Activated CD4-positive, alpha-beta T cell treated with anti-CD3 and anti-CD28 coated beads, Interleukin-2, amount 10 ng/mL, durations not matched to agents 24 days and 14 days (primary cell): ENCODE measurements at regions not wholly inside any gene's neighbourhood (a gene's known extent, or its start where the extent isn't known, plus 50 kb on each side); places are given as distances from the start of the nearest gene placed in this dataset.

Source experiments
- DNase-seq: peaks from one replicate; pipeline ENCODE4 v3.0.0; 2022
- H3K27ac Mint-ChIP-seq: one replicate; pipeline ENCODE4 v1.8.0; 2022; ENCODE audit warnings: mild to moderate bottlenecking, mixed read lengths
- H3K27me3 Mint-ChIP-seq: one replicate; pipeline ENCODE4 v1.8.0; 2022; ENCODE audit warnings: mixed read lengths
- H3K36me3 Mint-ChIP-seq: one replicate; pipeline ENCODE4 v1.8.0; 2022; ENCODE audit warnings: low read depth, mild to moderate bottlenecking, mixed read lengths
- H3K4me1 Mint-ChIP-seq: one replicate; pipeline ENCODE4 v1.8.0; 2021; ENCODE audit warnings: mixed read lengths
- H3K4me3 Mint-ChIP-seq: one replicate; pipeline ENCODE4 v1.8.0; 2022; ENCODE audit warnings: mild to moderate bottlenecking, moderate library complexity, mixed read lengths
- H3K9me3 Mint-ChIP-seq: one replicate; pipeline ENCODE4 v1.8.0; 2021; ENCODE audit warnings: mixed read lengths
- intact Hi-C: fragments of 100-400 bp; cut with micrococcal nuclease; formaldehyde crosslinking; loops from one replicate; pipeline ENCODE4 v1.15.1; 2023

DNA sequence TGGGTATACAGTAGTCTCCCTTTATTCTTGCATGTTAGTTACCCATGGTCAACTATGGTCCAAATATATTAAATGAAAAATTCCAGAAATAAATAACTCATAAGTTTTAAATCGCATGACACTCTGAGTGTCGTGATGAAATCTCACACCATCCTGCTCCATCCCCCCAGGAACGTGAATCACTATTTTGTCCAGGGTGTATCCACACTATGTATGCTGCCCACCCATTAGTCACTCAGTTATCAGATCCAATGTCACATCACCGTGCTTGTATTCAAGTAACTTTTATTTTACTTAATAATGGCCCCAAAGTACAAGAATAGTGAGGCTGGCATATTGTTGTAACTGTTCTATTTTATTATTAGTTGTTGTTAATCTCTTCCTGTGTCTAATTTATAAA, 115.8 kb upstream of the SERP2 start:
- Mint-ChIP-seq H3K4me3 (no peak overlapping the region), H3K27ac (no peak overlapping the region), H3K9me3 (peaks cover 11% of the 10 kb centered on the region), H3K36me3 (no peaks in the 10 kb centered on the region), H3K27me3 (peaks cover 13% of the 10 kb centered on the region), H3K4me1 (peaks cover 17% of the 10 kb centered on the region)
- DNase-seq = no peak
- intact Hi-C loops = loop anchor here (2.0 to 5.0 kb wide), 4 partner anchors 21 to 560 kb away; partner anchors contain the start of gene TSC22D1

DNA sequence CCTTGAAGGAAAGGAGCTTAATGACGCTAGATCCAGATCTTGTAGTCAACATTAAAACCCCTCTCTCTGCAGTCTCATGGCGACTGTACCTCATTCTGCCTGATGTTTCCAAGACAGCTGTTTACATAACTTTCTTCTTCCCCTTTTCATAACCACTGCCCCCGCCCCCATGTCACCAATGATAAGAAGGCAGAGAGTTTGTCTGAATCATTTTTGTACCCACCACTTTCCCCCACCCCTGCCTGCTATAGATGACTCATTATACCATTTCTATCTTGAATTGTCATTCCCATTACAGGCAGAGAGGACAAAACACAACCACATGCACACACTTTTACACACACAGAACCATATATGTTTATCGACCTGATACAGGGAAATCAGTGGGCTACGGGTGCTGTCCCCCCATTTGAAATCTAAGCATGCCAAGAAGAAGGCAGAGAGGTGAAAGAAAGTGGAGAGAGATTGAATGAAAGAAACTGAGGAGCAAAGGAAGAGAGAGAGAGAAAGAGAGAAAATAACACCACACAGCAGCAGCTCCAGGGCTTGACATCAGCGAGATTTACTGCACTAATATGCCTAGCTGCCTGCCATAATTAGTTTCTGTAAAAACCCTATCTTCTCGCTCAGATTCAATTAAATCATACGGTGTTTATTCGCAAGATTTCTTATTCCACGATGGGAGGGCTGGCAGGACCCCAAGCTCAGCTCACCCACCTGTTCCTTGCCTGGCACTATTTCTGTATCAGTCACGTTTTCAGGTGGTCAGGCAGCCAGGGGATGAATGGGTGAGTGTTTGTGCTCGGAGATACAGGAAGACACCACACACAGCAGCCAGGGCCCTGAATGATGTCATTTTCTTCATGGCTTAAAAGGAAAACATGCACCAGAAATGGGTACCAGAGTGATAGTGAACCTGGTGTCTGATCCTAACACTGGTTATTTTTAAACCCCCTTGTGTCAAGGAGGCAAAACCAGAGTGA, 114.3 kb upstream of the SERP2 start:
- peaks cover 17% of the 10 kb centered on the region for H3K4me1 Mint-ChIP-seq
- H3K9me3 Mint-ChIP-seq = peaks cover 7% of the 10 kb centered on the region
- H3K4me3 Mint-ChIP-seq = peak overlapping the region; percentile 68
- intact Hi-C loops = loop anchor here (1.0 to 5.0 kb wide), 8 partner anchors 15 to 558 kb away; partner anchors contain the start of gene TSC22D1
- H3K36me3 Mint-ChIP-seq = no peaks in the 10 kb centered on the region
- H3K27me3 Mint-ChIP-seq = peaks cover 11% of the 10 kb centered on the region
- peak; percentile 87 for DNase-seq
- peak overlapping the region; percentile 79 for H3K27ac Mint-ChIP-seq

DNA sequence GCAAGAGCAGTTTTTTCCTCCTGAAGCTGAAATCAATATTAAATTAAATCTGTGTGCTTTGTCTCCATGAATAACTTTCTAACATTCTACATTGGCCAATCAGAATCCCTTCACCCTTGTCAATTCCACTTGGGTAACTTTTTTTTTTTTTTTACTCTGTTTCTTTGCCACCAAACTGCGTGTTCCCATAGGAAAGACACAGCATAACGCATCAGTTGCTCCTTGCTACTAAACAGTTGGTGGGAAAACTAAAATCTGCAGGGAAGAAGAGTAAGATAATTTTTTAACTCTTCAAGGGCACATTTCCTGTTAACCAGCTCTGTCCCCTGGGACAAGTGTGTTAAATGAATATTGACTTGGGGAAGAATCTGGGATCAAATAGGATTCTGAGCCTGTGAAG, 113.3 kb upstream of the SERP2 start:
- Mint-ChIP-seq H3K27ac (no peak overlapping the region), H3K36me3 (no peaks in the 10 kb centered on the region), H3K9me3 (peaks cover under 1% of the 10 kb centered on the region), H3K4me3 (no peak overlapping the region), H3K4me1 (peaks cover 17% of the 10 kb centered on the region), H3K27me3 (peaks cover 6% of the 10 kb centered on the region)
- intact Hi-C loops = no loop called here
- no peak for DNase-seq

DNA sequence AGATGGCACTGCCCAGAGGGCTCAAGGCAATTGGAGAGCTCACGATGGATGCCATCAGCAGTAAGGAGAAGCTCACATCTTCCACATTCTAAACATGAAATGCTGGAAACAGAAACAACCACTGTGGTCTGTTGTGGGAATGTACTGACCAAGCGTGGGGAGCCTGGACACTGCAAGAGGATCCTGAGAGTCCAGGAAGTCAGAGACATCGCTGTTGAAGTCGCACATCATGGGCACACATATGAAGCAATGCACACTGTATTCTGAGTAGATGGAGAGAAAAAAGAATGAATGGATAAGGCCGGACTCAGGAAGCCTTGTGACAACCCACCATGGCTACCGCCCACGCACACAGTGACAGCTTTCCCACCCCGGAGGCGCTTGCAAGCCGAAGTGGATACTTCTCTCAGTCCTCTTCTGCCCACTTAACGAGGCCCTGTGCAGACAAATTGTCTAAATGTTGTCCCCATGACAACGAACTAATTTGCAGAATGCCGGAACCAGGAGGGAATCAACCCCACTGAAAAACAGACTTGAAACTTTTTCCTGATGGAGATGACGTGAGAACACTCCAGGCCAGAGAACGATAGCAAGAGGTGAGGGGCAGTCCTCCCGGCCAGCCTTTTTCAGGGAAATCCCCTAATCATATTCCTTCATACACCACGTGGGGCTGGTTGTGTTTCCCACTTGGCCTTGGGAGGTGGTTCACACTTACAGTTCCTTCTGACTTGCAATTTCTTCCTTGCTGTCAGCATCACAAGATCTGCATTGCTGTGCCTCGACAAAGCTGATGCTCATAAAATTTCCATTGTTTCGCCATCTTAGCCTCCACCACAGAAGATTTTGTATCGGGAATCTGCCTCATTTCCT, 109.6 kb upstream of the SERP2 start:
- Mint-ChIP-seq H3K4me1 (peaks cover 12% of the 10 kb centered on the region), H3K27ac (no peak overlapping the region), H3K27me3 (peaks cover 10% of the 10 kb centered on the region)

DNA sequence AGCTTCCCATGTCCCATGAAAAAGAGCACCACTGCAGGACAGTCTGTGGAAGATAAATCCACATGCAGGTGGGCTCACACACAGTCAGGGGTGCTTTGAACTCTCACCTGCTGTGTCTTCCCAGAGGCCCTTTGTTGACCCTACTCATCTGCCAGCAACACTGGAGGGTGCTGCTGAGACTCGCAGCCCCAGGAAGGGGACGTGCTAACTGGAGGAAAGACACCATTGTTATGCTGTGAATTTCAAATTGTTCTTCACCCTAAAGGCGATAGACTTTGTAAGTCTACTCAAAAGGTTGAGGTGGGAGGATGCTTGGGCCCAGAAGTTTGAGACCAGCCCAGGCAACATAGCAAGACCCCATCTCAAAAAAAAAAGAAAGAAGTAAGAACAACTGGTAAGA, 107.3 kb upstream of the SERP2 start:
- Mint-ChIP-seq H3K4me3 (no peak overlapping the region), H3K36me3 (no peaks in the 10 kb centered on the region), H3K4me1 (peaks cover 2% of the 10 kb centered on the region), H3K27me3 (peaks cover 11% of the 10 kb centered on the region), H3K27ac (no peak overlapping the region), H3K9me3 (peaks cover 13% of the 10 kb centered on the region)
- no peak for DNase-seq
- intact Hi-C loops = no loop called here

More for the DNA sequence above, 109.6 kb upstream of the SERP2 start:
- intact Hi-C loops = no loop called here
- H3K36me3 Mint-ChIP-seq = no peaks in the 10 kb centered on the region
- no peak for DNase-seq
- peaks cover 13% of the 10 kb centered on the region for H3K9me3 Mint-ChIP-seq
- H3K4me3 Mint-ChIP-seq = no peak overlapping the region

DNA sequence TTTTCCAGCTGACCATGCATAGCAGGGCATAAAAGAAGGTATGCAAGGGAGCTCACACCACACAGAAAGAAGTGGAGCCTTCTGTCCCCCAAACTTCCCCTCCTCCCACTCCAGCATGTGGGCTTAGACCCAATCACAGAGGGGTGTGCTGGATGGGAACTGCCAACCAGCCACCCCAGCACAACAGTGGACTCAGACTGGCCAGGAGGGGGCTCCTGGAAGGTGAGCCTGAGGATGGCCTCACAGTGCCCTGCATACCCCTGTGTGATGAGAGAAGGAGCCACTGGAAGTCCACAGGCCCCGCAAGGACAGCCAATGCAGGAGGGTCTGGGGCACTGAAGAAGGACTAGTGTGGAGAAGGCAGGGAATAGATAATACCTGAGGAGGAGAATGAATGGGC, 106.9 kb upstream of the SERP2 start:
- Mint-ChIP-seq H3K36me3 (no peaks in the 10 kb centered on the region), H3K4me3 (no peak overlapping the region), H3K27ac (no peak overlapping the region), H3K9me3 (peaks cover 13% of the 10 kb centered on the region), H3K27me3 (peaks cover 10% of the 10 kb centered on the region), H3K4me1 (peaks cover 2% of the 10 kb centered on the region)
- DNase-seq = no peak
- intact Hi-C loops = no loop called here

DNA sequence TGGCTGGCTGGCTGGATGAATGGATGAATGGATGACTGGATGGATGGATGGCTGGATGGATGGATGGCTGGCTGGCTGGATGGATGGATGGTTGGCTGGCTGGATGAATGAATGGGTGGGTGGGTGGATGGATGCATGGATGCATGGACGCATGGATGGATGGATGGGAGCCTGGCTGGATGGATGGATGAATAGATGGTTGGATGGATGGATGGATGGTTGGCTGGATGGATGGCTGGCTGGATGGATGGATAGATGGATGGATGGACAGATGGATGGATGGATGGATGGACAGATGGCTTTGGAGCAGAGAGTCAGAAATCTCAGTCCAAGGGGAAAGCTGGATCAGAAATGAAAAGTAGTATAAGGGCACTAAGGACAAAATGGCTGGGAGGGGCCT, 106.4 kb upstream of the SERP2 start:
- peaks cover 3% of the 10 kb centered on the region for H3K4me1 Mint-ChIP-seq
- no peak overlapping the region for H3K4me3 Mint-ChIP-seq
- no peak overlapping the region for H3K27ac Mint-ChIP-seq
- H3K9me3 Mint-ChIP-seq = peaks cover 13% of the 10 kb centered on the region
- H3K36me3 Mint-ChIP-seq = no peaks in the 10 kb centered on the region
- H3K27me3 Mint-ChIP-seq = peaks cover 10% of the 10 kb centered on the region
- DNase-seq = no peak
- intact Hi-C loops = no loop called here

DNA sequence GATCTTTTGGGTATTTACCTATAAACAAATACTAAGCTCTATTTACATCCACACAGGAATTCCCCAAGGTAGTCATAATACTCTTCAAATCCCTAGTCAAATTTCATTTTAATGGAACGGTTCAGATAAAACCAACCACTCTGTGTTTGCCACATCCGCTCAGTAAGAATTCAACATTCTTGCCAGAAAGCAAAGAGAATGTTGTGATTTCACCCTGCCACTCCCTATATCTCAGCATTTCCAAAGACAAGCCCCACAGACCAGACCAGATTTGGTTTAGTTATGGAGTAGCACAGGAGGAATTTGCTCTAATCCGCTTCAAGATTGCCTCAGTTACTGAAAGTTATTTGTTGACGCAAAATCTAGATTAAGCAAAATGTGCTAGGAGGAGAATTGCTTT, 105.6 kb upstream of the SERP2 start:
- Mint-ChIP-seq H3K27me3 (peaks cover 10% of the 10 kb centered on the region), H3K4me1 (peaks cover 5% of the 10 kb centered on the region), H3K27ac (no peak overlapping the region), H3K36me3 (no peaks in the 10 kb centered on the region), H3K9me3 (peaks cover 13% of the 10 kb centered on the region), H3K4me3 (no peak overlapping the region)
- intact Hi-C loops = no loop called here
- no peak for DNase-seq

DNA sequence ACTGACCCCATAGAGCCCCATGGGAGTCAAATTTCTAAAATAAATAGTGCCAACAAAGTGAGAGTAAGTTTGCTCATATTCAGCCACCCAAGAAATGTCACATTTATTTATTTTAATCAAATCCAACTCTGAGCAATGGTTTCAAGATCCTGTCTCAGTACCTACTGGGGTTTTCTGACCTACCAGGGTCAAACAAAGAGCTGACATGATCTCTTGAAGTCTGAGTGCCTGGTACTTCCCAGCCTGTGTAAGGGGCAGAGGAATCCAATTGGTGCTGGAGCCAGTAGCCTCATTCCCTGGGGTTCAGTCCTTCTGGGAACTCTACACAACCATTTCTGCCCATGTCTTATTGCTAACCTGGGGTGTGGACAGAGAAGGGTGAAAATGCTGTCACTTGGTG, 104.6 kb upstream of the SERP2 start:
- peaks cover 10% of the 10 kb centered on the region for H3K27me3 Mint-ChIP-seq
- intact Hi-C loops = no loop called here
- no peak for DNase-seq
- peaks cover 13% of the 10 kb centered on the region for H3K9me3 Mint-ChIP-seq
- H3K36me3 Mint-ChIP-seq = no peaks in the 10 kb centered on the region
- H3K27ac Mint-ChIP-seq = no peak overlapping the region
- H3K4me3 Mint-ChIP-seq = no peak overlapping the region
- H3K4me1 Mint-ChIP-seq = peaks cover 10% of the 10 kb centered on the region

DNA sequence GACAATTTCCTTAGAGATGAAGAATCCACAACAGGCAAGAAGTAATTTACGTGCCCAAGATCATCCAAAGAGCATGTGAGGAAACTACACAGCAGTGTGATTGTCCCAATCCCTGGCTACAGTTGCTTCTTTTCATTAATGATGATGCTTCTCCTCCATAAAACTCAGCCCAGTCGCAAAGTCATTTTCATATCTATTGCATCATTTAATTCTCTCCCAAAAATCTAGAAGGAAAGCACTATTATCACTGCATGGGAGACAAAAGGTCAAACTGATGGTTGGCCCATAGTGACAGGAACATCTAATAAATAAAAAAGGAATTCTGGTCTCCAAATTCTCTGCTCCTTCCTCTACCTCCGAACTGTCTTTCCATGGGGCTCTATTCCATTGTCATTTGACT, 103.5 kb upstream of the SERP2 start:
- Mint-ChIP-seq H3K4me1 (peaks cover 21% of the 10 kb centered on the region), H3K27ac (no peak overlapping the region), H3K4me3 (no peak overlapping the region), H3K9me3 (peaks cover 13% of the 10 kb centered on the region), H3K27me3 (peaks cover 10% of the 10 kb centered on the region), H3K36me3 (peaks cover 5% of the 10 kb centered on the region)
- no peak for DNase-seq
- intact Hi-C loops = no loop called here

DNA sequence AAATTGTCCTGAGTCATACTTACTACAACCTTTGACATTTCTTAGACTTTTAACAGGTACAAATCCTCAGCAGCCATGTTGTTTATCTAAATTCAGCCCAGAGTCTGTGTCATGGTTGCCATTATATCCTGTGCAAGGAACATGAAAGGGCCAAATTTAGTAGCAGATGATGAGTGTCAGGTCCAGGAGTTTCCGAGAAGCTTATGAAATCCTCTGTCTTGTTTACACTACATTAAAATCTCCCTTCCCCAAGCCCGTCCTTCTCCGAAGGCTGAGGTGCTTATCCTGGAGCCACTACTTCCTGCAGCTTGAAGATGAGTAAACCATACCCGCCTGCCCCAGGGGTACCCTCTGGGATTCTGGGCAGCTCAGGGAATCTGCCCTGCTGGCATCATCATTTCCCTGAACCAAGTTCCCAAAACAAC, 102.6 kb upstream of the SERP2 start:
- Mint-ChIP-seq H3K36me3 (peaks cover 8% of the 10 kb centered on the region), H3K4me3 (no peak overlapping the region), H3K4me1 (peaks cover 25% of the 10 kb centered on the region), H3K27ac (no peak overlapping the region), H3K27me3 (peaks cover 8% of the 10 kb centered on the region), H3K9me3 (peaks cover 13% of the 10 kb centered on the region)
- DNase-seq = no peak
- intact Hi-C loops = no loop called here

DNA sequence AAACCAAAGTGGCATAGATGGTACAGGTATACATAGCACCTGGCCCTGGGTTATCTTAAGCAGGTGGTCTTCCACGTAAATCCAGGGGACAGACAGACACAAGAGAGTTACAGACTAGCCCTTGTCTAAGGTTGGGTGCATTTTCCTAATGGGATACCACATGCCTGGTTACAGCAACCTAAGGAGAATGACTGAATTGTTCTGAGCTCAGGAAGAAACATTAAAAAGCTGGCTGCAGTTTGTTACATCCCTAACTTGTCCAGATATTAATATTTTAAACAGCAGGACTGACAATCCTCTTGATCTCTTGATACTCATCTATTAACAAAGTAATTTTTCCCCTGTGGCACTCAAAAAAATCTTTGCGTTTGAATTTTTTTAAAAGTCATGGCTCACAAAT, 102.2 kb upstream of the SERP2 start:
- Mint-ChIP-seq H3K36me3 (peaks cover 8% of the 10 kb centered on the region), H3K27me3 (peaks cover 8% of the 10 kb centered on the region), H3K4me1 (peaks cover 25% of the 10 kb centered on the region), H3K9me3 (peaks cover 13% of the 10 kb centered on the region), H3K27ac (no peak overlapping the region), H3K4me3 (no peak overlapping the region)
- intact Hi-C loops = no loop called here
- no peak for DNase-seq

DNA sequence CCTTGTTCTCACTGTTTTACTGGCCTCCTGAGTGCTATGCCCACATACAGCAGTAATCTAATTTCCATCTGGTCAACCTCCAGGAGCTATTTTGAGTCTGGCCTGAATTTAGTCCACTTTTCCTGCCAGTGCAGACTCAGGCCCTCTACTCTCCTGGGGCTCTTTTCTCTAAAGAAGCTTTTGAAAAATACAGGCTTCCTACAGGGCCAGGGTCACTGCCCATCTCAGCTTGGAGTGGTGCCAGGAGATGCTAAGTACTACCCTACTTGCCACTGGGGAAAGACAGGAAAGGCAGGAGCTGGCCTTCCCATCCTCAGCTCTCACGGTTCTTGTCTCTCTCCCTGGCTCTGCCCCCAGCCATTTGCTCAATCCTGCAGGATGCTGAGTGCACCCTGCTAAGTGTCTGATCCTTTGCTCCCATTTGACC, 101.7 kb upstream of the SERP2 start:
- no peak overlapping the region for H3K27ac Mint-ChIP-seq
- H3K9me3 Mint-ChIP-seq = peaks cover 11% of the 10 kb centered on the region
- H3K4me1 Mint-ChIP-seq = peaks cover 25% of the 10 kb centered on the region
- H3K4me3 Mint-ChIP-seq = no peak overlapping the region
- intact Hi-C loops = no loop called here
- no peak for DNase-seq
- H3K27me3 Mint-ChIP-seq = peaks cover 6% of the 10 kb centered on the region
- H3K36me3 Mint-ChIP-seq = peaks cover 8% of the 10 kb centered on the region

DNA sequence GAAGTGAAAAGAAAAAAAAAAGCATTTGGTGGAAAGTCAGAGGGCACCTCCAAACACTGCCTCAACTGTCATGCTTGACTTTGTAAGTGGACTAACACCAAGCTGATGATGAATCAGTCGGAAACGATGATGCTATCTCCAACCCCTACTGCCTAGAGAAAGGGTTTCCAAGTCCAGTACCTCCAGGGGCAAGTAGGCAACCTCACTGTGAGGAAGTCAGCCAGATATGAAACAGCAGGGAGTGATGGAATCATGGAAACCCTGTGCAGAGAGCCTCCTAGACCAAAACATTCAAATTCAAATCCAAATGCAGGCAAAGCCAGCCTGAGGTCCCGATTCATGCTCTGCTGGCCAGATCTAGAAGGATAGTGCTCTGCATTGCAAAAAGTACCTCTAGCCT, 100.9 kb upstream of the SERP2 start:
- intact Hi-C loops = no loop called here
- peaks cover 7% of the 10 kb centered on the region for H3K9me3 Mint-ChIP-seq
- no peak for DNase-seq
- peaks cover 27% of the 10 kb centered on the region for H3K4me1 Mint-ChIP-seq
- no peak overlapping the region for H3K27ac Mint-ChIP-seq
- no peak overlapping the region for H3K4me3 Mint-ChIP-seq
- peaks cover 1% of the 10 kb centered on the region for H3K27me3 Mint-ChIP-seq
- peaks cover 8% of the 10 kb centered on the region for H3K36me3 Mint-ChIP-seq
